GM18873 (cell line): ENCODE measurements at regions not wholly inside any gene's neighbourhood (a gene's known extent, or its start where the extent isn't known, plus 50 kb on each side); places are given as distances from the start of the nearest gene placed in this dataset.

Experiments used
- ATAC-seq: cut with Tn5 transposase; IDR thresholded peaks from one replicate; pipeline ENCODE4 v1.9.1; 2021; ENCODE audit warnings: mild to moderate bottlenecking, moderate library complexity, moderate number of reproducible peaks; ENCODE audit not compliant: unreplicated experiment, low FRiP score

- ATAC-seq: no peak
Measured at GRCh38 chr2:128726911-128727310, 408.2 kb upstream of the HS6ST1 start.

- ATAC-seq: peak; percentile 76
Measured at GRCh38 chr2:128727404-128727803, 408.7 kb upstream of the HS6ST1 start.

- ATAC-seq: peak; percentile 54
Measured at GRCh38 chr2:128727914-128728313, 409.2 kb upstream of the HS6ST1 start.

GRCh38 chr2:128729051-128729450 lies 410.4 kb upstream of the HS6ST1 start:
- no peak for ATAC-seq

DNA sequence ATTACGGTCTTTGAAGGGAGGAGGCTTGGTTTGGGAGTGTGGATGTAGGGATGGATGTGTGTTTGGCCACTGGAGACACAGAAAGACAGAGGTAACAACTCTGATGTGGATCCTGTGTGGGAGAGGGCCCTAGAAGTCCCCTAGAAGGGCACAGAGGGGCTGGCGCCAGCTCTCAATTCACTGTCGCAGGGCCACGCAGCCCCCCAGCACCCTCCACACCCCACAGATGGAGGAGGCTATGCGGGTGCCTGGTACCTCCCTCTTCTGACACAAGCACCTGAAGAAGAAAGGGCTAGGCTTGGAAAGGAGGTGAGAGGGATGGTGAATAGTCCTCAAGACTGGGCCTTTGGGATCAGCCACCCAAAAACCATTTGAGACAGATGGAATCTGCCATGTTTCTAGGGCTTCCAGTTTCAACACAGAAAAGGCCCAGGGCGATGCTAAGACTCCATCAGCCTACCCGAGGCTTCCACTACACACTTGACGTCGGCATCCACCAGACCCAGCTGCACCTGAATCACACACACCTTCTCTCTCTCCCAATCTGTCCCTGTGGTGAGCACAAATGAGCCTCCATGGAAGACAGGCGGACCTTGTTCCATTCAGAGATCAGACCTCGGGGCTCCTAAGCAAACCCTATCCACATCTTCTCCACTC lies 413.5 kb upstream of the HS6ST1 start:
- ATAC-seq: no peak

DNA sequence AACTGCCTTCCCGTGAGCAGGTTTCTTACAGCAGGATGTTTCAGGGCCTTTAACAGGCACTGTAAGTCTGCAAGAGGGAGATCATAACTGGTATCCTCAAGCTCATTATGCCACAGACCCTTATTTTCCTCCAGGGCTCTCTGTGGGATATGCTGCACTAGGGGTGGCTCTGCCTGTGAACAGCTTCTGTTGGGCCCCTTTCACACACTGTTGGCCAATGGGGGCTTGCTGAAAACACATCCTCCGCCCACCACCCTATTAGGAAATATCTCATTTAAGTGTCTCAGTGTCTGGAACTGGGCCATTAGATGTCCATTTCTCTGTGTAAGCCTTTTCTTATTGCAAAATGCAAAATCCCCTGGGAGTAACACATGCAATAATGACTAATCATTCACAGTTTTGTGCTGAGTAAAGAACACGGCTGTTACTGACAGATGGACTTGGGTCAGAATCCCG lies 414.3 kb upstream of the HS6ST1 start:
- ATAC-seq: no peak

- no peak for ATAC-seq
Measured at GRCh38 chr2:128733450-128733849, 414.8 kb upstream of the HS6ST1 start.

- ATAC-seq: no peak
Measured at GRCh38 chr2:128734521-128735295, 416.0 kb upstream of the HS6ST1 start.

DNA sequence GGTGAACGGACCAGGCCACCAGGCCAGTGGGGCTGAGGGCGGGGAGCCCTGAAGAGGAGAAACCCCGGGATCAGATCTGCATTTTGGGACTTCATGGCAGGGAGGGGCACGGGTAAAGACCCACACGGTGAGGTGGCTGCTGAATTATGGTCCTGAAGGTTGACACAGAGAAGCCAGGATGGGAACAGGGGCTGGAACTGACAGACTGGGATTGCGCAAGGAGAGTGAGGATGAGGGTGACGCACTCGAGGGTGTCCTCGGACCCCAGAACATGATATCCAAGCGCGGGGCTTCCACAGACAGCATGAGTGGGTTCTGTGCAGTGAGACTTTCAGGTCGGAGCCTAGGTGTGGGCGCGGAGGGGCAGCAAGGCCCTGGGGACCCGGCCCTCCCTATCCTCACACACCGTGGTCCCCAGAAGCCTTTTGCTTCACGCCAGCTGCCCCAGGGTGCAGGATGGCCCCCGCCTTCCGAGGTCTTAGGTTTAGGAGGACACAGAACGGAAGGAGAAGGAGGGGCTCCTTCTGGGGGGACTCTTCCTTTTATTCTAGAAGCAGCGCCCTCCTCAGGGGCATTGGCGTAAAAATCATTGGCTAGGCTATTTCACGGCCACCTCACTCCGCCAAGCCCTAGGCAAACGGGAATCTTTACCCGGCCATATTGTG lies 416.8 kb upstream of the HS6ST1 start:
- ATAC-seq: no peak

- ATAC-seq: no peak
Measured at GRCh38 chr2:128736046-128736688, 417.5 kb upstream of the HS6ST1 start.

GRCh38 chr2:128736689-128737545 lies 418.2 kb upstream of the HS6ST1 start:
- ATAC-seq: no peak

GRCh38 chr2:128737546-128737826 lies 418.8 kb upstream of the HS6ST1 start:
- no peak for ATAC-seq

- ATAC-seq: no peak
Measured at GRCh38 chr2:128738446-128739110, 419.9 kb upstream of the HS6ST1 start.

DNA sequence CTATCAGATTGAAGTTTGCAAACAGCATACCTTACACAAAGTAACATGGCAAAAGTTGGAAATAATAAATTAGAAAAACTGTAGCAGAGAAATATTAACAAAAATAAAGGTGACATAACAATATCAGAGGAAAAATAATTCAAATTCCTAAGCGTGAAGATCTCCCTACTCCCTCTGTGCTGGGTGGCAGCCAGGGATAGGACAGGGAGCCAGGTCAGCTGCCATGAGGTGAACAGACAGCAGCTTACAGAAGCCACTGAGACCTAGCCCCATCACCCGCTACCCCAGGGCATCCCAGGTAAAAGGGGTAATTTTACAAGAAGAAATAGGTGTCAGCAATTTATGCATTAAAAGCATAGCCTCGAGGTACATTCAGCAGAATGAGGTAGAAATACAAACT lies 423.8 kb upstream of the HS6ST1 start:
- ATAC-seq: no peak

- ATAC-seq: no peak
Measured at GRCh38 chr2:128745946-128746345, 427.3 kb upstream of the HS6ST1 start.

DNA sequence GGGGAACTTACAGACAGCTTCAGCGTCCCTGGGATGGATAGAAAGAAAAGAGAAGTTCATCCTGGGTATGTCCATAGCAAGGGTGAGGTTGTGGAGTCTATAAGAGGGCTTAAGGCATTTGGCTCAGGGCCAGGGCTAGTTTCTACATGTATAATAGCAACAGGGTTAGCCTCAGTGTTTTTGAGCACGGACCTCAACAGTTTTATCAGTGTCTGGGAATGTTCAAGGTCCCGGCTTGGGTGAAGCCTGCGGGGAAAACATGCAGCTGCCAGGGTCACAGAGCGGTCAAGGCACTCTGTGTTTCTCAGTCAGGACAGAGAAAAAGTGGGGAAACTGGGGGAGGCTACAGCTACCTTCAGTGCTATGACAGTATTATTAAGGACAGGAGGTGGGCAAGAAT lies 427.7 kb upstream of the HS6ST1 start:
- no peak for ATAC-seq

GRCh38 chr2:128748336-128748735 lies 429.7 kb upstream of the HS6ST1 start:
- ATAC-seq: no peak

DNA sequence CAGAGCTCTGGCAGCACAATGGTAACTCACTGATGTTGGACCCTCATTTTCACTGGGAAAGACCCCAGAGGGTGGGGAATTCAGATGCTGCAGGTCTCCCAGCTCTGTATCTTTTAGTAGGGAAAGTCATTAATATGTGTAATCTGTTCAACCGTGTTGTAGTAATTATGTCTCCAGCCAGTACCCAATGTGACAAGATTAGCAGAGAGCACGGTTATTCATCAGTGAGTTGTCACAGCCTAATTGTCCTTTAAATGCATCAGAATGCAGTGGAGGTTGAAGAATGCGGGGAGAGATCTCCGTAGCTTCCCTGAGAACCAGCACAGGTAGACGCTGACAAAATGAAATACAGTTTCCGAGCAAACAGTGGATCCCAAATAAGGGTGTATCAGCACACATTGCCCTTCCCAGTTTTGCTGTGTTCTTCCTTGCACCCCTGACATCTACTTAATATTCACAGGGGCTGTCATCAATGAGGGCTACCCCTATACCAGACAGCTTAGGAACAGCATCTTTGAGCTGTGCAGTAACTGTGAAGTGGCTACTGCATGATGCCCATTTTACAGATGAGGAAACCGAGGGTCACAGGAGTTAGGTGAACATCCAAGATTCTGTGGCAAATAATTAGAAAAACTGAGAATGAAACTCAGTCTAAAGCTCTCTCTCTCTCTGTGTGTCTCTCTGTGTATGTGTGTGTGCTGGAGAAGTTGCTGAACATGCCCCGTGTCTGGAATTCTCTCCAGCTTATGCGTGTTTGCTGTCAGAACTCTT lies 430.4 kb upstream of the HS6ST1 start:
- no peak for ATAC-seq
